Immature natural killer cell (primary cell): ENCODE measurements at regions not wholly inside any gene's neighbourhood (a gene's known extent, or its start where the extent isn't known, plus 50 kb on each side); places are given as distances from the start of the nearest gene placed in this dataset.

Experiments used
- DNase-seq, 3 donors: peaks; one replicate each; pipeline ENCODE4 v3.0.0; 2022; ENCODE audit warnings: mixed read lengths in 1 of 3
- H3K27ac Mint-ChIP-seq, 6 donors: one replicate each; pipeline ENCODE4 v1.8.0; 2020; ENCODE audit warnings: mixed read lengths in 6 of 6, mild to moderate bottlenecking in 5 of 6, inconsistent platforms in 4 of 6, moderate library complexity in 3 of 6
- H3K27me3 Mint-ChIP-seq, 3 donors: one replicate each; pipeline ENCODE4 v1.8.0; 2020 to 2021; ENCODE audit warnings: low read depth in 3 of 3, mild to moderate bottlenecking in 3 of 3, mixed read lengths in 3 of 3, moderate library complexity in 3 of 3, inconsistent platforms in 1 of 3
- H3K36me3 Mint-ChIP-seq, 3 donors: one replicate each; pipeline ENCODE4 v1.8.0; 2020; ENCODE audit warnings: mixed read lengths in 3 of 3, inconsistent platforms in 2 of 3, mild to moderate bottlenecking in 2 of 3
- H3K4me1 Mint-ChIP-seq, 2 donors: one replicate each; pipeline ENCODE4 v1.8.0; 2020; ENCODE audit warnings: inconsistent platforms in 2 of 2, mild to moderate bottlenecking in 2 of 2, mixed read lengths in 2 of 2, moderate library complexity in 1 of 2
- H3K4me3 Mint-ChIP-seq, 5 donors: one replicate each; pipeline ENCODE4 v1.8.0; 2020; ENCODE audit warnings: mild to moderate bottlenecking in 5 of 5, mixed read lengths in 5 of 5, inconsistent platforms in 3 of 5, moderate library complexity in 3 of 5
- H3K9me3 Mint-ChIP-seq, 6 donors: one replicate each; pipeline ENCODE4 v1.8.0; 2020; ENCODE audit warnings: mild to moderate bottlenecking in 6 of 6, mixed read lengths in 6 of 6, inconsistent platforms in 4 of 6, moderate library complexity in 3 of 6

GRCh38 chr3:124529826-124530571 lies 200.3 kb upstream of the UMPS start:
- Mint-ChIP-seq H3K9me3 (no peaks in the 10 kb centered on the region), H3K4me3 (no peak overlapping the region), H3K4me1 (no peaks in the 10 kb centered on the region), H3K36me3 (no peaks in the 10 kb centered on the region), H3K27me3 (peaks cover 0 to 15% (median 5%) of the 10 kb centered on the region in 3 donors), H3K27ac (no peak overlapping the region)
- no peak for DNase-seq

- H3K27ac Mint-ChIP-seq: no peak overlapping the region
- no peak overlapping the region for H3K4me3 Mint-ChIP-seq
- peaks cover 3 to 13% (median 4%) of the 10 kb centered on the region in 3 donors for H3K27me3 Mint-ChIP-seq
- no peak for DNase-seq
- no peaks in the 10 kb centered on the region for H3K36me3 Mint-ChIP-seq
- H3K9me3 Mint-ChIP-seq: no peaks in the 10 kb centered on the region
- H3K4me1 Mint-ChIP-seq: no peaks in the 10 kb centered on the region
Observed at GRCh38 chr3:124530916-124531315, 199.3 kb upstream of the UMPS start.

- Mint-ChIP-seq H3K4me1 (no peaks in the 10 kb centered on the region), H3K36me3 (no peaks in the 10 kb centered on the region), H3K27me3 (peaks cover 3 to 13% (median 4%) of the 10 kb centered on the region in 3 donors), H3K4me3 (no peak overlapping the region), H3K27ac (no peak overlapping the region), H3K9me3 (no peaks in the 10 kb centered on the region)
- DNase-seq: no peak
Observed at GRCh38 chr3:124532071-124532470, 198.2 kb upstream of the UMPS start.

- Mint-ChIP-seq H3K27me3 (peaks cover 3 to 8% (median 4%) of the 10 kb centered on the region in 3 donors), H3K36me3 (no peaks in the 10 kb centered on the region), H3K4me1 (no peaks in the 10 kb centered on the region), H3K4me3 (no peak overlapping the region), H3K27ac (no peak overlapping the region), H3K9me3 (no peaks in the 10 kb centered on the region)
- DNase-seq: no peak
Observed at GRCh38 chr3:124535306-124535705, 194.9 kb upstream of the UMPS start.

GRCh38 chr3:124540550-124541211 lies 189.6 kb upstream of the UMPS start:
- Mint-ChIP-seq H3K27me3 (peaks cover 0 to 3% (median 0%) of the 10 kb centered on the region in 3 donors), H3K9me3 (no peaks in the 10 kb centered on the region), H3K36me3 (no peaks in the 10 kb centered on the region), H3K4me1 (no peaks in the 10 kb centered on the region), H3K27ac (no peak overlapping the region), H3K4me3 (no peak overlapping the region)
- no peak for DNase-seq

- H3K27ac Mint-ChIP-seq: no peak overlapping the region
- H3K4me1 Mint-ChIP-seq: no peaks in the 10 kb centered on the region
- no peak for DNase-seq
- no peaks in the 10 kb centered on the region for H3K9me3 Mint-ChIP-seq
- H3K36me3 Mint-ChIP-seq: no peaks in the 10 kb centered on the region
- H3K27me3 Mint-ChIP-seq: peaks cover 2 to 4% (median 3%) of the 10 kb centered on the region in 3 donors
- no peak overlapping the region for H3K4me3 Mint-ChIP-seq
Observed at GRCh38 chr3:124542214-124542869, 187.9 kb upstream of the UMPS start.

- H3K27me3 Mint-ChIP-seq: peaks cover 3 to 9% (median 6%) of the 10 kb centered on the region in 3 donors
- DNase-seq: no peak
- no peaks in the 10 kb centered on the region for H3K36me3 Mint-ChIP-seq
- H3K9me3 Mint-ChIP-seq: no peaks in the 10 kb centered on the region
- no peak overlapping the region for H3K27ac Mint-ChIP-seq
- H3K4me1 Mint-ChIP-seq: no peaks in the 10 kb centered on the region
- no peak overlapping the region for H3K4me3 Mint-ChIP-seq
Observed at GRCh38 chr3:124545891-124546290, 184.4 kb upstream of the UMPS start.

GRCh38 chr3:124552224-124552623 lies 178.0 kb upstream of the UMPS start:
- Mint-ChIP-seq H3K9me3 (no peaks in the 10 kb centered on the region), H3K4me3 (no peak overlapping the region), H3K4me1 (peaks cover 1 to 10% of the 10 kb centered on the region in 2 donors), H3K36me3 (no peaks in the 10 kb centered on the region), H3K27ac (no peak overlapping the region), H3K27me3 (peaks cover under 1 to 17% (median 14%) of the 10 kb centered on the region in 3 donors)
- no peak for DNase-seq

- H3K27ac Mint-ChIP-seq: no peak overlapping the region
- peaks cover 1 to 10% of the 10 kb centered on the region in 2 donors for H3K4me1 Mint-ChIP-seq
- no peaks in the 10 kb centered on the region for H3K9me3 Mint-ChIP-seq
- H3K27me3 Mint-ChIP-seq: peaks cover 5 to 17% (median 17%) of the 10 kb centered on the region in 3 donors
- DNase-seq: peak in 1 of 3 donors; percentile 30
- H3K36me3 Mint-ChIP-seq: no peaks in the 10 kb centered on the region
- no peak overlapping the region for H3K4me3 Mint-ChIP-seq
Observed at GRCh38 chr3:124553178-124553577, 177.1 kb upstream of the UMPS start.

- Mint-ChIP-seq H3K36me3 (no peaks in the 10 kb centered on the region), H3K27ac (no peak overlapping the region), H3K4me1 (peaks cover 1 to 10% of the 10 kb centered on the region in 2 donors), H3K27me3 (peaks cover 10 to 18% (median 12%) of the 10 kb centered on the region in 3 donors), H3K9me3 (no peaks in the 10 kb centered on the region), H3K4me3 (no peak overlapping the region)
- no peak for DNase-seq
Observed at GRCh38 chr3:124556636-124557035, 173.6 kb upstream of the UMPS start.

GRCh38 chr3:124557433-124558232 lies 172.6 kb upstream of the UMPS start:
- Mint-ChIP-seq H3K36me3 (no peaks in the 10 kb centered on the region), H3K27me3 (peaks cover 7 to 18% (median 17%) of the 10 kb centered on the region in 3 donors), H3K4me3 (no peak overlapping the region), H3K9me3 (no peaks in the 10 kb centered on the region), H3K4me1 (peaks cover 1 to 10% of the 10 kb centered on the region in 2 donors), H3K27ac (no peak overlapping the region)
- no peak for DNase-seq

GRCh38 chr3:124558991-124559845 lies 171.0 kb upstream of the UMPS start:
- H3K36me3 Mint-ChIP-seq: no peaks in the 10 kb centered on the region
- H3K27me3 Mint-ChIP-seq: peaks cover 5 to 18% (median 17%) of the 10 kb centered on the region in 3 donors
- H3K4me1 Mint-ChIP-seq: no peaks in the 10 kb centered on the region
- H3K27ac Mint-ChIP-seq: no peak overlapping the region
- no peak for DNase-seq
- no peak overlapping the region for H3K4me3 Mint-ChIP-seq
- H3K9me3 Mint-ChIP-seq: no peaks in the 10 kb centered on the region
